Umbilical cord (tissue), 1 donor: ENCODE measurements at regions not wholly inside any gene's neighbourhood (a gene's known extent, or its start where the extent isn't known, plus 50 kb on each side); places are given as distances from the start of the nearest gene placed in this dataset.
A peak's percentile ranks its signal among the peaks of the same experiment; 100 is the strongest.

Source experiments
- DNase-seq: peaks from one replicate; pipeline ENCODE4 v3.0.0-alpha.2; 2015; ENCODE audit warnings: low spot score

DNA sequence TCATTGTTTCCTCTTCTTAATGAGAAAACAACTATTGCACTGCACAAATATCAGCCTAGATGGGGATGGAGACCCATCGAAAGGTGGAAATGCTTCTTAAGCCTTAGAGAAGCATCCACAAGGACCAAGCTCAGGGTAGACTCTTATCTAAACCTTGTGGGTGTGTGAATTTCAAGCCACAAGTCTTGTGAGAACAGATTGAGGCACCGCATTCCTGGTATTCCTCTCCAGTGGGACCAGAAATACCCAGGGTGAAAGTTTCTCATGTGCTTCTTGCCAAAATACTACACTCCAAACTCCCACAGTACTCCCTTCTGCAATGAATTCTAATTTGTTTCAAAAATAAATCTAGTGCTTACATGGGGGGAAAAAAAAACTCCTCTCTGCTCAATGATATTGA, 375.6 kb downstream of the PDGFC start:
- DNase-seq: no peak

DNA sequence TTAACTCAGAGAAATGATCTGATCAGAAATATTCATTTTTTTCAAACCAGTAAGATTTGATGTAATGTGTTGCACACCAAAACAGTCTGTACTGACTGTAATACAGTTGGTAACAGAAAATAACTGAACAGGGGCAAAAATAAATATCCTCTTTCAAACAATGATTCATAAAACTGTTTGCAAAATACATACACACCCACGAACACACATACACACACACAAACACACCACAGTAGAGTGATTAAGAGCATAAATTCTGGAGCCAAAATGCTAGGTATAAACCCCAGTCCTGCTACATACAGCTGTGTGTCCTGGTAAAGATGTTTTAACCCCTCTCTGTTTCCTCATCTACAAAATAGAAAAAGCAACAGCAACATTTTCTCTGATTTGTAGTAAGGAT, 376.6 kb downstream of the PDGFC start:
- no peak for DNase-seq

DNA sequence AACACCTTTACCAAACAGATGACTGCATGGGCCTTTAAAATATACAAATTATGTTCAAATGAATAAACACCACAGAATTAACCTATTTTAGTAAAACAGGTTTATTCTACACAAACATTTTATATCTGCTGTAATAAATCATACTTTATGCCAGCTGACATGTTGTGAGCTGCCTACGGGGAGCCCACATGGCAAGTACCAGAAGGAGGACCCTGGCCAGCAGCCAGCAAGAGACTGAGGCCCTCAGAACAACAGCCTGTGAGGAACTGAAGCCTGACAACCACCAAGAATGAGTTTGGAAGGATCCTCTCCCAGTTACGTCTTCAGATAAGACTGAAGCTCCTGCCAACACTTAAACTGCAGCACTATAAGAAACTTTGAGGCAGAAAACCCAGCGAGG, 377.0 kb downstream of the PDGFC start:
- peak; percentile 74 for DNase-seq

DNA sequence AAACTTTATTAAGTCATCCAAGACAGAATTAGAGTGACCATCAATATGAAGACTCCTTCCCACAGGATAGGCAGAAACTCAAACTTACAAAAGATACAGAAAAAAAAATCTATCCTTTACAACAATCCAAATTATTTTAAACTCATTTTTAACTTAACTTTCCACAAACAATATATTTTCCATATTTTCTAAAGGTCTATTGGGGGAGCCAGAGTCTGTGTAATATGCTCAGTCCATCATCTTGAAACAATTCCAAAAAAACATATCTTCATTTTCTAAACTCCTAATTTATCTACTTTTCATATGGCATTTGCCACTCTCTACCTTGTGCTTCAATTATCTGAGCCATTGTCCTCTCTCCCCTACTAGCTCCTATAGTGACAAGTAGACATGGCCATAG, 378.1 kb downstream of the PDGFC start:
- no peak for DNase-seq

DNA sequence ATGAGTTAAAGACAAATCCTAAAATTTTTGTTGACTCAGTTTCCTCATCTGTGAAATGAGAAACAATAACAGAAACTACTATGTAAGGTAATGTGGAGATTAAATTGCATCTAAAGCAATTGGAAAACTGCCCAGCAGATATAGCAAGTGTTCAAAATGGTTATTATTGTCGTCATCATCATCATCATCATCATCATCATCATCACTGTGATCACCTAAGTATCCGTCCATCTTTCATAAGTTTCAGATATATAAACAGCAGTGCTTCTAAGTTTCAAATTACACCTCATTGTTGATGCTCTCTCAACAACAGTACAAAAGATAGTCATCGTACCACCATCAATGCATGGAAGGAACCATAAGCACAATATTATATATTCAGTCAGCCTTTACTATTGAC, 379.9 kb downstream of the PDGFC start:
- DNase-seq: no peak

DNA sequence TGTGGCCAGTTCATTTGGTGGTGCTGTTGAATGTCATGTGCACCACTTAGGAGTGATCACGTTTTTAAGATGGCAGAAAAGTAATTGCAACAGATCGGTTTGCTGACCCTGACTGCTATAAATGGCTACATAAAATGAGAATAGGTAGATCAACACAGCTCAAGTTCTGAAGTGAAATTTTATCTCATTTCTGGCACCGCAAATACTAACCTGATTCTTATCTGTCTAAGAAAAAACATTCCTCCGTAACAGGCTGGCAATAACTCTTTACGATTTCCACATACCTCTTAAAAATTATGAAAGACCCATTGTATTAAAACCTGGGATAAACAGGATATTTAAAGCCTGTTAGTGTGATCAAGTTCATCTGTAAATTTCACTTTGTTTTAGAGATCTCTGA, 387.5 kb downstream of the PDGFC start:
- DNase-seq: no peak

DNA sequence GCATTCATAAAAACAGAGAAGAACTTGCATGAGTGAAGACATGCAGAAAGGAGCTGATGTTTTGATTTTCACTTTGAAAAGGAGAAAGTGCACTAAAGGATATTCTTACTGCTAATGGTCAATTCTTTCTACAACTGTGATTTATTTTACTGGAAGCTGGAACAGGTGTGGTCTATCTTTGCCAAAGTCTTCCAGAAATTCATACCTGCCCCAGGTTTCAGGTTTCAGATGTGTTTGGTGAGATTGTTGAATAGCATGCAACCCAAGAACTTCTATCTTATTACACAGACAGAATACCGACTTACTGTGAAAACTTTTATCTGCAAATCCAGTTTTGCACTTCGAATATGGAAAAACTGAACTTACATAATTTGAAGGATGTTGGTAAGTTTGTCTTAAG, 388.3 kb downstream of the PDGFC start:
- DNase-seq: no peak

DNA sequence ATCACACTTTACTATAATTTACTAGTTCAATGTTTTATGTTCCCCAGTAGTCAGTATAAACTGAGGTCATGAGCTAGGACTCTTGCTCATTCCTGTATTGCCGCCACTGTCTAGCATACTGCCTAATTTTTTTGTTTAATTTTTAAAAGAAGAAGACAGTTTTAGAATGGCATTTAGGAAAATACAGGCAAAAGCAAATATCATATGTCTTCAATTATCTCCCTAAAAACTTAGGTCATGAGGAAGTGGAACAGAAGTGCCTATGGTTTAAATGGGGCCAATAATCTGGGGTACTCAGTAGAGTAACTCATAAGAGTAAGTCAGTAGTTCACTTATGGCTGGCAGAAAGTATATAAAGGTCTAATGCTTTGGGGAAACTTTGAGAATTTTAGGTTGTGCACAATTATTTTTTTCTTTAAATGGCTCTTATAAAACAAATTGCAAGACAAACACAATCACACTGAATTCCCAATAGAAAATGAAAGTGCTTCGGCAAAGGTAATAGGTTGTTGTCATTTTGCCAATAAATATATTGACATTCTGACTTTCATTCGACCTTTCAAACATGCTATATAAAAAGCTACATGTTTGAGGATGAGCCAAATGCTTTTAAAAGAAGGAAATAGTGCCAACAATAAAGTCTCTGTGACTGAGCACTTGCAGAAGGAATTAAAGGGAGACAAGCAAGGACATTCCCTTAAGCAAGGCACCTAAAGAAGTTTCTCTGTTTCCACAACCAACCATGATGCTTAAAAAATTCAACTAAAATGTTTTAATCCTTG, 390.1 kb downstream of the PDGFC start:
- no peak for DNase-seq

DNA sequence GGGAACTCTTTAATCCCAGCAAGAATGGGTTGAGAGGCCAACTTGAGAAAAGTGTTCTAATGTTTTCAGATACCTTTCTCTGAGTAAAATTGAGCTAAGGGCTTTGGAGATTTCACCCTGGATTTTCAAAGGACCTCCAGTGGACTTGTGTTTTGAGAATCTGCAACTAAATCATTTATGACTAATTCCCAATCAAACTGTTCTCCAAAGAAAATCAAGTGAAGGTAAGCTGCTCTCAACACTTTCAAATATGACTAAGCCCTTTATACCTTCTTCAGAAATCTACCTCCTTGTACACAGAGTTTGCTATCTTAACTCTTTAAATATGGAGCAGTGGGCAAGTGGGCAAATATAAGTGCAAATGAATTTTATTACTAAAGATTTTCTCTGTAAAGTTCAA, 392.9 kb downstream of the PDGFC start:
- no peak for DNase-seq

DNA sequence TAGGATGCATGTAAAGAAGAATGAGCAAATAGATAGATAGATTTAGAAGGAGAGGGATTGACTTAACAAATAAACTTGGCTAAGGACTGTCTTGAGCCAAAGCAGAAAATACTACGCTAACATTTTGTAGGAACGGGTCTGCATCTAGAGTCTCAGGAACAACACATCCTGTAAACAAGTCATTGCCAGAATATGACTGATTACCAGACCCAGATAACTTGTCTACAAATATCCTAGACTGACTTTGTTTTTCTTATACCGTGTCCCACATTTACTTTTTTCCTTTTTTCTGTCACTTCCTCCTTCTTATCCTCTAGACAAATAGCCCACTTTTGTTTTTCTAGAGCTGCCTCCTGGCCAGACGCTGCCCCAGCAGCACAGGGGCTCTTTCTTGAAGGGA, 393.6 kb downstream of the PDGFC start:
- DNase-seq: no peak

DNA sequence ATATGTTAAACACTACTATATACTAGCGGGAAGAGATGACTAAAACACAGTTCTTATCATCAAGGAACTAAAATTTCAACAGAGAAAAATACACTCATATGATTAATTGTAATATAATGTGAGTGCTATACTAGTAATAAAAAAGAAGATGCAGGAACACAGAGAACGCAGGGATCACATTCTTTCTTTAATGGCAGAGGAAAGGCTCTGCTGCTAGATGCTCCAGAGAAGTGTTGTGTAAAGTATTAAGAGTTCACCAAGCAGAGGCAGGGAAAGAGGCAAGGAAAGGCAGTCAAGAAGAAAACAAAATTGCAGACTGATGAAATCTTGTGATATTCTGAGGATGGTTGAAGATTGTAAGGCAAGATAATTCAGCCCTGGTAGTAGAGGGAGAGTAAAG, 394.7 kb downstream of the PDGFC start:
- no peak for DNase-seq

DNA sequence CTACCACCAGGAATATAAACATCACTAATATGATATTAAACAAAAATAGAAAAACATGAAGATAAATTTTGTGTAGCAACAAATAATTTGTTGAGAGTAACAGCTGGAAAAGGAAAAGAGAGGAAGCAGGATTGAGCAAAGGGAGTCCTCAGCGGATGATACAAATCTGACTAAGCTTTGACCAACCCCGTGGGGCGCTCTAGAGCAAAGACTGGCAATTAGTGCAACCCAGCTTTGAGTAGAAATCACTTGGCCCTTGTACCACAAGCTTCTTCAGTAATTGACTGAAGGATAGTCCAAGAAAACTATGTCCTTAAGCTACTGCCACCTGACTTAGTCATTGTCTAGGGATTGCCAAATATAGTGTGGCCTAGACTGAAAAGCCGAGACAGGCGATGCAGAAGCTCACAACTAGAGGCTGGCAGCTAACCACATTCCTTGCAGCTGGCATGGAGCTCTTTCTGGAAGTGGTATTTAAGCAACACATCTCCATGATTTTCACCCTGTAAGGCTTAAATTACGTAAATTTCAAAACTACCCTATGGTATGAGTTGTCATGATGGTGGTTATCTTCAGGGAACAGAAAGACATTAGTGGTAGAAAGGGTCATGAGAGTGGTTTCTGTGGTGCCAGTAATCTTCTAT, 396.0 kb downstream of the PDGFC start:
- no peak for DNase-seq

DNA sequence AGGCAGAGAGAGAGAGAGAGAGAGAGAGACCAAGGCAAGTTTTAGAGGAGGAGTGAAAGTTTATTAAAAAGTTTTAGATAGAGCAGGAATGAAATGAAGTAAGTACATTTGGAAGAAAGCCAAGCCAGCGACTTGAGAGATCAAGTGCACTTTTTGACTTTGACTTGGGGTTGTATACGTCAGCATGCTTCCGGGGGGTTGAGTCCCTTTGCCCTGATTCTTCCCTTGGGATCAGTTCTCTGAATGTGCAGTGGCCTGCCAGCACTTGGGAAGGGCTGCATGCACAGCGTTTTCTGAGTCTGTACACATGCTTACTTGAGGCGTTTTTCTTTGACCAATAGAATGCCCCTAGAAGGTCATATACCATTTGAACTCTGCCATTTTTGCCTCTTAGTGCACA, 400.5 kb downstream of the PDGFC start:
- DNase-seq: no peak

DNA sequence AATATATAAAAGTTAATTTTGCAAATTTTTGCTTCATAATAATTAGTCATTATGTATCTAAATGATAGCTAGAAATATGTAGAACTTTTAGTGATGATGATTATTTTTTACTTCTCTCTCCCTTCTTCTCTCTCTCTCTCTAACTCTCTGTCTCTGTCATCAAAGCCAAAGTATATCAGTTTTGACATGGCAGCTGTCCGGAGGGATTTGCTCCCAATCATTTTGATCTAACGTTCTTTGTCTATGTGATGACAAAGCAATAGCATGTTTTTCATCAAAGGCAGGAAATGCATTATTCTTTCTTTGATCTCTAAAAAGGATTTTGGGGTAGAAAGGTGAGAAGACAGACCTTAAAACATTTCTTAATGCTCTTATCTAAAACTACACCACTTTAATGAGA, 402.1 kb downstream of the PDGFC start:
- DNase-seq: no peak

DNA sequence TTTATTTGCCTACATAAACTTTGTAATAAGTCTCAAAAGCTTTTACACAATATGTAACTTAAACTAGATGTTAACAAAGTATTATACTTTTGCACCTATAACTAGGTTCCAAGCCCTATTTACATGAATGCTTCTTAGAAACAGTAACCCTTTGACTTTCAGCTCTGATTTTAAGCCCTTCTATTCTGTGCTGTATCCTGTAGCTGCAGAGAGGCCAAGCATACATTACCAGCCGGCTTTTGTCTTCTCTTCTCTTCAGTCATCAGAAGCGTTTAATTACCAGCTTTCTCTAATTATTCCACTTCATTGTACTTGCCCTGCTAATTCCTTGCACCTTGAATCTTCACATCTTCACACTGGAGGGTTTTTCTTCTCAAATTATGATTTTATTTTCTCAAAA, 403.1 kb downstream of the PDGFC start:
- DNase-seq: no peak

DNA sequence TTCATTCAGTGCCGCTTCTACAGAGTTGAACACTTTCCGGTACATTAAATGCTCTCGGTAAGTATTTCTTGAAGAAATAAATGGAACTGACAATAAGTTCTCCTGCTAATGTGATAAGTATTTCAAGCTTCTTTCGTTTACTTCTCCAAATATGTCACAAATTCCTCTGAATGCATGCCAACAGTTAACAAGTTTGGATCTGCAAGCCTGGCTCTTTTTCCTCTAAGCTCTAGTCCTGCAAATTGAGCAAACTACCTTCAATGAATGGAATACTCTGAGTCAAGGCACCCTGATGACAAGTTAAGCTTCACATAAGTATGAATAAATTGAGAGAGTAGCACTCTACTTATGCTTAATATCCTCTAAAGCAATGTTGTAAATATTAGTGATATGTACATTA, 403.6 kb downstream of the PDGFC start:
- DNase-seq: peak; percentile 49

DNA sequence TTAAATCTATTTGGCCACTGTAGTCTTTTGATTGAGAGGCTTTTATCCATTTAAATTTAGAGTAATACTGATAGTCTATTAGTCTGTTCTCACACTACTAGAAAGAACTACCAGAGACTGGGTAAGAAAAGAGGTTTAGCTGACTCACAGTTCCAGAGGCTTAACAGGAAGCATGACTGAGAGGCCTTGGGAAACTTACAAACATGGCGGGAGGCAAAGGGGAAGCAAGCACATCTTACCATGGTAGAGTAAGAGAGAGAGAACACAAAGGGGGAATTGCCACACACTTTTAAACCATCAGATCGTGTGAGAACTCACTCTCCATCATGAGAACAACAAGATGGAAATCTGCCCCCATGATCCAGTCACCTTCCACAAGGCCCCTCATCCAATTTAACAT, 410.9 kb downstream of the PDGFC start:
- no peak for DNase-seq

DNA sequence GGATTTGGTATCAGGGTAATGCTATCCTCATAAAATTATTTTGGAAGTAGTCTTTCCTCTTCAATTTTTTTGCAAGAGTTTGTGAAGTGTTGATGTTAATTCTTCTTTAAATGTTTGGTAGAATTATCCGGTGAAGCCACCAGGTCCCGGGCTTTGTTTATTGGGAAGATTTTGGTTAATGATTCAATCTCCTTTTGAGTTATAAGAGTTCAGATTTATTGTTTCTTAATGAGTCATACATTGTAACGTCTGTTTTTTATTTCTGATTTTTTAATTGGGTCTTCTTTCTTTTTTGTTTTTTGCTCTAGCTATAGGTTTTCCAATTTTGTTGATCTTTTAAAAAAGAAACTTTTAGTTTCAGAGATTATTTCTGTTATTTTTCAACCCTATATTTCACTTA, 412.3 kb downstream of the PDGFC start:
- no peak for DNase-seq

DNA sequence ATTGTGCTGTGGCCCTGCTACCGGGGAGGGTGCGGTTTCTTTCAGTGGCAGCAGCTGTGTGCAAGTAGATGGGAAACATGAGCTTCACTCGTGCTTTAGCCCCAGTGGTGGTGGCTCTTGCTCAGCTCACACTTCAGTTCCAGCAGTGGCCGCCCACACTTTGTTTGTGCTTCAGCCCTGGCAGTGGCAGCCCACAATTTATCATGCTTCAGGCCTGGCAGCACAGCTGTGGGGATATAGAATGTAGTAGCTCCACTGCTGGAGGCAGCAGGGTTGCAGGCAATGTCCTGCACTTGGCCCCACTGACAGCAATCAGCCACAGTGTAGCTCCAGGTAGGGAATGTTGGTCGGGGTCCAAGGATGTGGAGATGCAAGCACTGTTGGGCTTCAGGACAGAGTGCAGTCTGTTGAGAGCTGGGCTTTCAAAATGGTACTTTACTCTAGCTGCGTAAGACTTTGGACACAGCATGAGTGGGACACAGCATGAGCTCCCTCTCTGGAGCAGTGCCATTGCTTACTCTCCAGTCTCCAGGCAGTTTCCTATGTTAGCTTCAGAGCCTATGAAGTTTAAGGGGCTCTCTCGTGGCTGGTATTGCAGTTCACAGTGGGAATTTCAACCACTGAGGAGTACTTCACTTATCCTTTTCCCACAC, 413.1 kb downstream of the PDGFC start:
- DNase-seq: no peak

DNA sequence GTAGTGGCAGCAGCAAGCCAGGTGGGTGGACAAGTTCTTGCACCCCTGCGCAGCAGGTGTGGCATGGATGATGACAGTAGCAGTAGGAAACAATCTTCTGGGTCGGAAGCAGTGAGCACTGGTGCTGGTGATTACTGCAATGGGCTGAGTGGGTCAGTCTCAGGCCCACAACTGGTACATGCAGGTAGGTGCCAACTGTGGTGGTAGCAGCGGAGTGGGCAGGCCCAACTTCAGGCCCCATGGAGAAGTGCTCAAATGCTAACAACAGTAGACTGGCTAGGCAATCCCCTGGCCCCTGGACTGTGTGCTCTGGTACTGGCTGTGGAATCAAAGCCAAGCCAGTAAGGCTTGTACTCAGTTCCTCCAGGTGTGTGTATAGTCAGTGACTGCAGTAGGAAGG, 413.7 kb downstream of the PDGFC start:
- DNase-seq: no peak

DNA sequence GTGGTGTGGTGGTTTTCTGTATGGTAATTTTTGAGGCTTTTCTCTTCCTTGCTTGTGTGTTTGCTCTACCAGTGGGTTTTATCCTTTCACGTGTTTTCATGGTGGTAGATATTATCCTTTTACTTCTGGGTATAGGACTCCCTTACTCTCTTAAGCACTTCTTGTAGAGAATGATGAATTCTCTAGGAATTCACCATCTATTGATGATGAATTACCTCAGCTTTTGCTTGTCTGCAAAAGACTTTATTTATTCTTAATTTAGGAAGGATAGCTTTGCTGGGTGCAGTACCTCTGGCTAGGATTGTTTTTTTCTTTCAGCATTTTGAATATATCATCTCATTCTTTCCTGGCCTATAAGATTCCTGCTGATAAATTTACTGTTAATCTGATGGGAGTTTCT, 415.3 kb downstream of the PDGFC start:
- DNase-seq: no peak

DNA sequence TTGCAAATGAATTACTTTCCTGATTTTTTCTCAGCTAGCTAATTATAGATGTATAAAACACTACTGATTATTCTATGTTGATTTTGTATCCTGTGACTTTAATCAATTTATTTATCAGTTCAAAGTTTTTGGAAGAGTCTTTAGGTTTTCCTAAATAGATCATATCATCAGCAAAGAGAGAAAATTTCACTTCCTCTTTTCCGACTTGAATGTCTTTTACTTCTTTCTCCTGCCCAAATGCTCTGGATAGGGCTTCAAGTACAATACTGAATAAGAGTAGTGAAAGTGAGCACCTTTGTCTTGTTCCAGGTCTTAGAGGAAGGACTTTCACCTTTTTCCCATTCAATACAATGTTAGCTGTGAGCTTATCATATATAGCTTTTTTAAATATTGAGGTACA, 417.9 kb downstream of the PDGFC start:
- no peak for DNase-seq

DNA sequence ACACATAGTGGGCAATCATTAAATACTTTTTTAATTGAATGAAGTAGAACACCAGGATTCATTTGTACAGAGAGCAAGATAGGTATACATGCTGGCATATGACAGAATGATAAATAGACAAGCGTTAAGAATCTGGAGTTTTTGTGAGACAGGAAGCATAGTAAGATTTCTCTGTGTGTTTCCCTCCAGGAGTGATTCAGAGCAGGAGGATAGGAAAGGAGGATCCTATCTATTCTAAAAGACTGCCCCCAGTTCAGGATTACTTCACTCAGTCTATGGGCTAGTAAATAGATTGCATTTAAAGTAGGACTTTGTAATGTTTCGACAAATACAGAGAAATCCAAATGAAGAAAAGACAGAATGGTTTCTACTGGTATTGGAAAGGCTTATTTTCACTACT, 423.7 kb downstream of the PDGFC start:
- no peak for DNase-seq
